ENCODE measurements at regions not wholly inside any gene's neighbourhood (a gene's known extent, or its start where the extent isn't known, plus 50 kb on each side); places are given as distances from the start of the nearest gene placed in this dataset.

DNA sequence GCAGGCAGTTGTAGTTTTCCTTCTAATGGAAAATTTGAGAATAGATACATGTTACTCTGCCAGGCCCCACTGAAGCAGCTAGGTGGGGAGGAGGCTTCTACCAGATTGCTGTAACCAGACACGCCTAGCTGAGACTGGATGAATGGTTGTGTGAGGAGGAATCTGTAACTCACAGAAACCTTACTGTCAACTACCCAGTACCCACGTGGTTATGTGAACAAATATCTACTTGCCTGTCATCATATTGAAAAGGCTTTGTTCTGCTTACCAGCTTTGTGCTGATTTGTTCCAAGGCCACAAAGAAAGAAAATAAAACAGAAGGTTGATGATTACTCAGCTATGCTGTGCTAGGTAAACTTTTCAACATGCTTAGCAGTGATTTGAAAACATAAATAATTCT is 167.2 kb downstream of the CAPZA3 start:
- FAIRE-seq: no peak

DNA sequence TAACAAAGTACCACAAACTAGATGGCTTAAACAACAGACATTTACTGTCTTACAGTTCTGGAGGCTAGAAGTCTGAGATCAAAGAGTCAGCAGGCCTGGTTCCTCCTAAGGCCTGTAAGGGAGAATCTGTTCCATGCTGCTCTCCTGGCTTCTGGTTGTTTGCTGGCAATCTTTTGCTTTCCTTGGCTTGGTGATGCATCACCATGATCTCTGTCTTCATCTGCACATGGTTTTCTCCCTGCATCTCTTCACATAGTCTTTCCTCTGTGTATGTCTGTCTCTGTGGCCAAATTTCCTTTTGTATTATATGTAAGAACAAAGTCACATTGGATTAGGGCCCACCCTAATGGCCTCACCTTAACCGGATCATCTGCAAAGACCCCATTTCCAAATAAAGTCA is 168.5 kb downstream of the CAPZA3 start:
- FAIRE-seq: no peak

DNA sequence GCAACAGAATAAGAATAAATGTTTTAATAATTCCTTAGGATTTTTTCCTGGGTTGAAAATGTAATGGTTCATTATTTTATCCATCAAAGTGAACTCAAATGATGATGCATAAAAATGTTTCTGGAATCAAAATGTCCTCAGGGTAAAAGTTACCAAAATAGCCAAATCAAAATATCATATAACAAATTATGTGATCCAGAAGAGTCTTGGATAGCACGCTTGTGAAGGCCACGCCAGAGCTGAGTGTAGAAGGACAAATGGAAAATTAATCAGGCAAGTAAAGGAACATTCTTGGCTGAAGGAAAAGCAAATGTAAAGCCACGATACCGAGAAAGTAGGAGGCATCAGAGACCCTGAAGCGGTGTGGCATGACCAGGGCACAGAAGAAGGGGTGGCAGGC is 169.2 kb downstream of the CAPZA3 start:
- FAIRE-seq: no peak

DNA sequence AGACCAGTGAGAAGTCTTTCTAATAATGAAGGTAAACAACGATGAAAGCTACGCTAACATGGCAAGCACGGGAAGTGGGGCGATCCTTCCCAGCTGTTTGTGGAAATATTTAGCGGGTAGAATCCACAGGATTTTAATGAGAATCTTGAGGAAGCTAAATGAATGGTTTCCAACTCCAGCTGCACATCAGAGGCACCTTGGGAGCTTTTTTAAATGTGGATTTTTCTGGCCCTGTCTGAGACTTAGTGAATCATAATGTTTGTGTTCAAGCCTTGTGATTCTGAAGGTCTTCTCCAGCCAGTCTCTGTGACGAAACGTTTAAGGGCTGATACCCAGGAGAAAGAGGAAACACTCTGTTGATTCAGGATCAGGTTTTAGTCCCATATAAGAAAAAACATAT is 169.8 kb downstream of the CAPZA3 start:
- no peak for FAIRE-seq

DNA sequence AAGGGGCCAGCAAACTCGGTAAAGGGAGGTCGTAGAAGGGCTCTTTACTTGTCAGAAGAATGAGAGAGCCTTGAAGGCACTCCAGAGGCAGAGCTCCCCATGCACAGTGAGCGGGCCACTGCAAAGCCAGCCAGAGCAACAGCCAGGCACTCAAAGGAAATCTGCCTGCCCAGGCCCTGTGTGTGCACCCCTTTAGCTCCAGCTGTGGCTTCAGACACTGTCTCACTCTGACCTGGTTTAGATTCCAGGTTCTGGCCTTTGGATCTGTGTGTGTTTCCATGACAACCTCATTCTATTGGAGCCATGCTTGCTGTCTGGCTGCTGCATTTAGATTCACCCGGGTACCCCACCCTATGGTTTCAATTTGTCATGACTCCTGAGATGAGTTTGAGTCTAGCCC is 170.3 kb downstream of the CAPZA3 start:
- FAIRE-seq: no peak

DNA sequence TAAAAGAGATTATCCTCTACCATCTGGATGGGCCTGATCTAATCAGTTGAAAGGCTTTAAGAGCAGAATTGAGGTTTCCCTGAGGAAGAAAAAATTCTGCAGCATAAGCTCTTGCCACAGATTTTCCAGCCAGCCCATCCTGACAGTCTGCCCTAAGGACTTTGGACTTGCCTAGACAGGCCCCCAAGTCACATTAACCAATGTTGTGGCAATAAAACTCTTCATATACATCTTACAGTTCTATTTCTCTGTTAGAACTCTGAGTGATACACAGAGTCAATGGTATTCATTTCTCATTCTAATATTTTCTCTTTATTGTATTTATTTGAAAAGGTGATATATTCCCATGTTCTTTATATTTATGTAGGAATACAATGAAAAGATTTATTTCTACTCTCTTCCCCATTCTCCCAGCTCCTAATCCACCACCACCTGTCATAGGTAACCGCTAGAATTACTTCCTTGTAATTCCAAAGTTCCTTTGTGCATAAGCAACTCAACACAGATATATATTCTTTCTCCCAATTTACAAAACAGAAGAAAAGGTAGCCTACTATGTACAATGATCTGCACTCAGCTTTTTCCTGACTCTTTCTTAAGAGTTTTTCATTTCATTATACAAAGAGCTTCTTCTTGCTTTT is 182.1 kb downstream of the CAPZA3 start:
- no peak for FAIRE-seq

DNA sequence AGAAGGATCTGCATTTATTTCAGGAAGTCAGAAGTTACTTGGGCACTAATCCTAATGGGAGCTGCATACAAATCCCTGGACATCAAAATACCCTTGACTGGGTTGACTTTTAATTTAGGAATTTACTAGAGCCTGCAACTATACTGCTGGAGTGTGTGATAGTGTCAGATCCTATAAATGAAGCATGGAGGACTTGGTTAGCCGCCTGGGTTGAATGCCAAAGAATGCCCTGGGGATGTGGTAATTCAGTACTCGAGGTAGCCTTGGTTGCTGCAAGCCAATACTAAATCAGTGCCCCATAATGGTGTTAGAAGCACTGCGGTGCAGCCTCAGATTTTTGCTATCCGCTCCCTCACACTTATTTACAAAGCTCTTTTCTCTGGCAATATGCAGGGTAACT is 184.9 kb downstream of the CAPZA3 start:
- FAIRE-seq: no peak

DNA sequence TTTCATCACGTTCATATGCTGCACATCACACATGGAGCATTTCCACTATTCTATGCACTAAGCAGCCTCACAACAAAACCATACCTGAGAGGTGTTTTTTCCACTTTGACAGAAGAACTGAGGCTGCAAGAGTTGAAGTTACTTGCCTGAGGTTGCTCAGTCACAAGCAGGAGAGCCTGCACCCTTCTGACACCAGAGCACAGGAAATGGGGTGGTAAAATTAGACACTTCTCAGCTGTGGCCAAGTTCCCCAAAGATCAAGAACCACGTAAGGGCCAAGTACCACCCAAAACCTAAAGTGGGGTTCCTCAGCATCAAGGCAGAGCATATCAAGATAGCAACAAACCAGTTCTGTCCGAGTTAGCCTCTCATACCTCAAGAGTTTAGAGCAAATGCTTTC is 185.8 kb downstream of the CAPZA3 start:
- FAIRE-seq: no peak

DNA sequence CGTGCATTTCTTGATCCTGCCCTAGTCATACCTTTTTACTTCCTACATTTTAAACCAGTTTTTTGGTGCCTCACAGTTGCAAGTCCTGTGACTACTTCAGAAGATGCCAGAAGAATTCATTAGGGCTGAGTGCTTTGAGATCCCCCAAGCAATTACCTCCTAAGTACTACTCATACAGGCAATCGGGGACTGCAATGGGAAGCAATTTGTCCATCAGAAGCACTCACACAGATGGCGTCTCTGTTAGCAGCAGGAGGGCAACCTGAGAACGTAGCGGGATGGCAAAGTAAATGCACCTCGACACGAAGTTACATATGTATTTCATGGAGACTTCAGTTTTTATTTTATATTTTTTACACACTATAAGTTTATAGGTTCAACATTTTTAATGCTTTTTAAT is 188.3 kb downstream of the CAPZA3 start:
- FAIRE-seq: no peak

DNA sequence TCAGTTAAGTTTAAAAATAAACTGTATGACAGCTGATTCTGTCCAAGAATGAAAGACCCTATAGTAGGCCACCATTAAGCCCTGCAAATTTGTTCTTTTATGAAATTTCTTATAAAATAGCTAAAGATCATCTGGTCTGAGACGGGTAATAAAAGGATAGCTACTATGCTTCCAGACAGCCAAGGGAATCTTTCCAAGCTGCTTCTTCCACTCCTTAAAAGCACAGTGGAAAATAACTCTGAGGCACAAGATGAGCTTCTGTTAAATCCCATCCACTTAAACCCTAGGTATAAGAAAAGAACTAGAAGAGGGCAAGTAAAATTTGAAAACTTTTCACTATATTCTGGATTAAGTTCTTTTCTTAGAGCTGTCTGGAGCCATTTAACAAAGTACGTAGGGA is 194.3 kb downstream of the CAPZA3 start:
- FAIRE-seq: no peak

DNA sequence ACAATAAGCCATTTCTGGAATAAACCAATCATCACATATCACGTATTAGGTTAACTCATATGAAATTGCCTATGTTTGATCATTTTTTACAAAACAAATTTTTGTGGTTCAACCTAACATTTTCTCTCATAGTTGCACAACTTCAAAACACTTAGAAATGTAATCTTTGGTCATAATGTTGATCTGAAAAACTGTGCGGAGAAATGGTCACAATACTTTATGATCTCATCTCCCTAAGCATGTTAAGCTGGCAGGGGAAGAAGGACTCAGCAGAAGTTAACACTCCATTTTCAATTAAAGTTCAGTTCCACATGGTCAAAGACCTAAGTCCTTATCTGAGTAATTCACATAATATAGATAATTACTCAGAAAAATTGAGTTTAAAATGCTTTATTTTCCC is 194.8 kb downstream of the CAPZA3 start:
- FAIRE-seq: no peak

DNA sequence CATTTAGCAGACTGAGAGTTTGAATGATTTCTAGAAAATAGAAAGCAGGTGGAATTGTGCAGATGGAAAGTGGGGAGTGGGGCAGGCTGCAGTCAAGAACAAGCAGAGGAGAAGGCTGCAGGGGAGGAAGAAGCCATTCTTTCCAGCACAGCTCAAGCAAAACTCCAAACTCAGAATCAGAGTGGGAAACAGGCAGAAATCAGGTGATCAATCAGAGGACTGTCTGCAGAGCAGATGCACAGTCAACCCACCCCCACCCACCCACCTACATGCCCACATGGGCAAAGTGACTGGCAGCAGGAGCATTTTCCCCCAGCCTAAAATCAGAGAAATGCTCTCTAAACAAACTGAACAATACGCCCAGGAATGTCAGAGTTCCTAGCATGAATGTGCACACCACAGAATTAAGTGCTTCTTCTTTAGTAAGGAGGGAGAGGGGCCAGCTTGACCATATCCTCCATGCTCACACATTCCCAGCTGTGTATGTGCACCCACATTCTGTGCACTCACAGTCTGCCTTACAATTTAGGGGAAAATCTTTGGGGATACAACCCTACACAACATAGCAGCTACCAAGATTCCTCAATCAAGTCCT is 194.1 kb upstream of the PLEKHA5 start:
- FAIRE-seq: no peak

DNA sequence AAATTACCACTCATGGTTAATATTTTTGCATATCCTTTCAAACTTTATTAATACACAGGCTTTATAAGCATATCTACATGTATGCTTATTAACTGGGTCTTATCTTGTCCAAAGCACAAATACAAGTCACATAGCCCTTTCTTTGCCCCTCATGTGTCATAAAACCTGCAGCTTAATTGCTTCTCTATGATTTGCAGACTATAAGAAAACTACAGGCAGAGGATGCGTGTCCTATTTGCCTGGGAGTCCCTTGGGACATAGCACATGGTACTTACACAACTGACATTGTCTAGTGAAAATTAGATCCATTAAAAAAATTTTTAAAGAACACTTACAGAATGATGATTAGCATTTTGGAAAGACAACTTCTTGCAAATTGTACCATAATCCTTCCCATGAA is 190.5 kb upstream of the PLEKHA5 start:
- FAIRE-seq: no peak

DNA sequence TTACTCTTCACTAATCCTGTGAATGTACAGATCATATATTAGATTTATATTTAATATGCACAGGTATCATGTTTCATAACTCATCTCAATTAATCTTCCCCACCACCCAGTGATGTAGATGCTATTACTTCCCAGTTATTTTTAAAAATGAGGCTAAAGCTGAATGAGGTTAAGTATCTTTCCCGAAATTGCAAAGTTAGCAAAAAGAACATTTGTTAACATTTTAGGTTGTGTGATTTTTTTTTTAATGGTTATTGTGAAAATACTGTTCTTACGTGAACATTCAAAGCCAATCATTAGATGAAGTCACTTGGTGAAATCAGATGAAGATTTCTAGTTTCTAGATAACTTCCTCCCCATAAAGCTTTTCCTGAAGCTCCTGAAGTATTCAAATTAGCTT is 186.9 kb upstream of the PLEKHA5 start:
- no peak for FAIRE-seq

DNA sequence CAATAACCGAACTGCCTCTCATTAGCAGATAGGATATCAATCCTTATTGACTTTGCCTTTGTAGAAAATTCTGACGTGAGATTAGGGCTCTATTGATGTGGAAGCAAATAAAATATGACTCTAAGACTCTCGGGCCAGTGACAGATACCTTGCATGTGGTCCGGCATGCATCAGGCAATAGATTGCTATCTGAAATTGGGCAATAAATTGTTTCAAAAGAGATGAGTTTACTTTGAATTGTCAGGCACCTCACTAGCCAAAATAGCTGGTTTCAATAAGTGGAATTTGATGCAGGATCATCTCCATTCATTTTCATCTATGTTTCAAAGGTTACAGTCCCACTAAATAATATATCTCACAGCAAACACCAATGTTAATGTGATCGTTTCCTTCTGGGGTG is 186.3 kb upstream of the PLEKHA5 start:
- FAIRE-seq: no peak

DNA sequence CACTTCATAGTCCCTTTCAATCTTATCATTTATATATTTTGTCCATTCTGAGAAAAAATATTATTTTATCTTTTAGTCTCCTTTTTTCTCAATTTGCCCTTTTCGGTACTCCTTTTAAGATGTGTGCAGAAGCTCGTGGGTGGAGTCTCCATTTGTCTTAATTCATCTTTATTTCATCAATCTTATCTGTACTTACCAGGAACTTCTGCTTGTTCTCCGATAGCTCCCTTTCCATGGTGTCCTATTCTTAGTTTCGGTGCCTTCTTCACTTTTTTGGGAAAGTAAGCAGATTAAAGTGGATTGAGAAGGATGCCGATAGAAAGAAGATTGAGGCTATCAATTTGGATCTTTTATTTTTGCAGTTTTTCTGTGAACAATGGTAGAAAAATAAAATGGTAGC is 183.4 kb upstream of the PLEKHA5 start:
- FAIRE-seq: no peak

DNA sequence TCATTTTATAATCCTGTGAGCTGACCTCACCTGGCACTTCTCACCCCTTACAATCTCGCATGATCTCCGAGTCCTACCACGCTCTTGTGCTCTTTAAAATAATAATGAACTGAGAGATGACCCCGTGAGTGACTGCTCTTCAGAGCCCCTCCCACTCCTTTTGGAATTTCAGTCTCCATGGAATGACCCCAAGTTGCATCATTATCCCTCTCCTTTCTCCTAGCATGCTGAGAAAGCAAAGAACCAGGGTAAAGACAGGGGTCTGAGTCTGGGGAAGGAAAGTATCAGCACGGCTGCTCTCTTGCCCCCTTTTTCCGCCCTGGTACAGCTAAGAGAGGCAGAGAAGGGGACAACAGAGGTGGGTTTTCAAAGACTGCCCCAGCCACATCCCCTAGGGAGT is 178.3 kb upstream of the PLEKHA5 start:
- FAIRE-seq: no peak

DNA sequence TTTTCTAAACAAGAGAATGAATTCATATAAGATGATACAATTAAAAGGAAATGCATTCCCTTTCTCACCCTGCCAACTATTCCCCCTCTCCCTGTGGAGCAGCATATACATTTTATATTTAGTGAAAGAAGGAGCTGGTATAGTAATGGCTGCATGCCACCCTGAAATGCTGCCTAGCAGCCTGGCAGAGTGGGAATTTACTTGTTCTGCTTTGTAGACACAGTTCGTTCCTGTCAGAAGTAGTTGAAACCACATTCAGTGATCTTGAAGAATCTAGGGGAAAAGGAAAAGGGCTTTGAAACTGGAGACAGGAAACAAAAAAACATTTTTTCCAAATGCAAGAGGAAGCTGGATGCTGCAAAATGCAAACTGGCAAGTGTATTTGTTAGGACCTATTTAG is 176.0 kb upstream of the PLEKHA5 start:
- no peak for FAIRE-seq

DNA sequence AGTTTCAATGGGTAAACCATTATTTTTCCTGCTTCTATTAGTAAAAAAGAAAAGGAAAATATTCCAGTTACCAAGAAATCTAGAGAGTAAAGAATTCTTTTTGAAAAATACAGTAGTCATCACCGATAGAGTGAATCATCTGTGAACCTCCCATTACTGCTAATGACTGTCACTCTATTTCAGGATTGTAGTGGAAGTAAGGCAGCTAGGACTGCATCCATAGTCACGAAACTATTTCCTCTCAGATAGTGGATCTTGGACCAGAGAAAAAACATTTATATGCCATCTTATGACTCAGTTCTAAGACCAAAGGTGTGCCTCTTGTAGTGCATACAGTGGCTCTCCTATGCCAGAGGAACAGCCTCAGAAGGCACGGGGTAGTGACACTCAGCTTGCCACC is 173.9 kb upstream of the PLEKHA5 start:
- no peak for FAIRE-seq

DNA sequence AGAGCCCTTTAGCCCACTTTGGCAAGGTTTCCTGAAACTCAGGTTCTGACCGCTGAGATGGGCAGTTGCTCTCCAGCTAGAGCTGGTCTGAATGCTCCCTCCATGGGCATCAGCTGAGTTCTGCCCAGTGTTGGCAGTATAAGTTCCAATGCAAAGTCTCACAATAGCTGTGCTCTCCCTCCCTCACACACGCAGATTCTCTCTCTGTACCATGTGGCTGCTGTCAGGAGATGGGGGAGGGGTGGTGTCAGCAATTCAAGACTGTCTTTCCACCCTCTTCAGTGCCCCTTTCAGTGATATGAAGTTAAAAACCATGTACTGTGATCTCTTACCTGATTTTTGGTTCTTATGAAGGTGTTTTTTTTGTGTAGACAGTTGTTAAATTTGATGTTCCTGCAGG is 164.3 kb upstream of the PLEKHA5 start:
- no peak for FAIRE-seq

DNA sequence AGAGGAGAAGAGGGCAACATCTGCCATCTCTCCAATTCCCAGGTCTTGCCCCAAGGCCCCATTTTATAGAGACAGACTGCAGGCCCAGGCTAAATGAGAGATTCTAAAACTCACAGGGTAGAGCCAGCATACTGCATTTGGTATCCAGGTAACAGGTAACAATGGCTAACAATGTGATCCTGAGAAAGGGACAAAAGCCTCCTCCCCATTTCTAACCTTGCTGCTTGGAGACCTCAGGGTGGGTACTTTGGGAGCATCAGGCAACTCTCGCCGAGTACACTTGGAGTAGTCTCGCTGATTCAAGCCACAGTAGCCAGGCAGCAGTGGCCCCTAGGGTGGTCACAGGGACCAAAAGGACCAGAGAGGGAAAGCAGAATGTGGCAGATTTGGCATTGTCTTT is 162.6 kb upstream of the PLEKHA5 start:
- no peak for FAIRE-seq

DNA sequence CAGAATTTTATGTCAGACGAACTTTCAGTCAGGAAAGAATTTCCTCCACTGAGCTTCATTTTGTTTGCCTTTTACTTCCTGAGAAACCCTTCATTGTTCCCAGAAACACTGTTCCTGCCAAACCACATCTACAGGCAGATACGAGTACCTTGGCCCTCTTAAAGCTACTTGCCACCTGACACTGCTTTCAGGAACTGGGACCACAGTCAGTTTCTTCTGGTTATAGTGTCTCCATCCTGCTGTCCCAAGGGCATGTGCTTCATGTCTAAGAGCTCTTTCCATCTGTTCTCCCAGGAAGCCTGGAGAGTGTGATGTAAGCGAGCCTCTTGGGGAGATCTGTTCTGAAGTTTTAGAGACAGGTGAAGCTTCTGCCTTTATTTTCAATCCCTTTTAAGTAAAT is 161.7 kb upstream of the PLEKHA5 start:
- no peak for FAIRE-seq

DNA sequence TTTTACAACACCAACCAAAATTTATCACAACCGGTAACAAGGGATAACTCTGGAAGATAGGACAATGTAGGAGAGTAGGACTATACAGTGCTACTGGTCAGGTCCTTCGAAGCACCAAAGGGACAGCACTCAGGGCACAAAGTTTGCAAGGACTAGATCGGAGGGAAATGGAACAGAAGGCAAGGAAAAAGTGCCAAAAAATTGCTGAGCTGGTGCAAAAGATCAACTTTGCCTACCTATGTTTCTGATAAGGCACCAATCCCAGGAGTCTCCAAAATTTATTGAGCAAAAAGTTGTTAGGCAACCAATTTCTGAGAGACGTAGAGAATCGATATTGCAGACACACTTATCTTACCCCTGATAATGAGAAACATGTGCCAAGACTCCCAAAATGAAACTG is 160.0 kb upstream of the PLEKHA5 start:
- FAIRE-seq: no peak

DNA sequence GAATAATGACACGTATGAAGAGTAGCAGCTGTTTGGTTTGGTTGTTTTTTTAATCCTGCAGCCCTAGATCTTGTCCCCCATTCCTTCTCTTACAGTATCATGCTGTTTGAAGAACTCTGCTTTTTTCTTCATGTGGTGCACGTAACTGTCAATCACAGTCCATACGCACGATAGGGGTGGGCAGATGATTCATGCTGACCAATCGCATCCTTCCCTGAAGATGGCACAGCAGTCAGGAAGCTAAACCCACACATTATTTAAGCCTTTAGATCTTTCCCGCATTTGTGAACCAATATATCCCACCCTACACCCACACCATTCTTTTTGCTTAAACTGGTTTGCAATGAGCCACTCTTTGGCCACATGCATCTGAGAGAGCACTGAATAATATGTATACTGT is 158.9 kb upstream of the PLEKHA5 start:
- no peak for FAIRE-seq

DNA sequence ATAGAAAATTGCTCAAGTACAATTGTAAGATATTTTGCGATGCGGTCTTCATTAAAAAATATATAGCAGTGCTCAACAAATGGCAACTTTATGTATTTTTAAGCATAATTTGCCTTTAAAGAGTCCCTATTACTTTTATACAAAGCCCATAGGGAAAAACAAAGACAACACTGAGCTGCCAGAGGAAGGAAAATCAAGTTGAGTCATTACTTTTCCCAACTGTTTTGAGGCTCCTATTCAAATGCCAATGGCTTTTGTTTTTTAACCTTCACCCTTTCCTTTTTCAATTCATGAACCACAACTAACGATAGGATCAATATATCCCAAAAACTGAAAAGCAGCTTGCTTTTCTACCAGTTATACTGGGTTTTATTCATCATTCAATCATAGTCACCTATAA is 157.6 kb upstream of the PLEKHA5 start:
- FAIRE-seq: no peak

DNA sequence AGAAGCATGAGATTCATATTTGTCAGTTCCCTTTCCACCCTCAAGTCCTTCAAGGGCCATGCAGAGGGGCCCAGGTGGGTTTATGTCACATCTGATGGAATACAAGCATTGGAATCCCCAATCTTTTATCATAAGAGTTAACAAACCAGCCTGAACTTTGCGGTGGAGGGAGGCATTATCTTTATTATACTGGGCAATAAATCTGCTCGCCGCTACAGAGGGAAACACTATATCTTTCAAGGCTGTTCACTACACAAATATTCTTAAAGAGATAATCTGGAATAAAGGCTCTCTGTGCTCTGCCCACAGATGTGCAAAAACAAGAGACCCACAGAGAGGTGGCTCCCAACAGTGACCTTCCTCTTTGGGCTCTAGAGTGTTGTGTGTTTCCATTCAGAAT is 153.6 kb upstream of the PLEKHA5 start:
- FAIRE-seq: no peak
